Activated T-helper 17 cell treated with anti-CD3 and anti-CD28 coated beads, Interleukin-2, amount 50 U/mL, for 72 hours (primary cell): ENCODE measurements at regions not wholly inside any gene's neighbourhood (a gene's known extent, or its start where the extent isn't known, plus 50 kb on each side); places are given as distances from the start of the nearest gene placed in this dataset.
"Not testable (repeated sequence)": the region's sequence is repeated elsewhere in the genome, so short reads cannot be mapped to it uniquely, and the experiment has no call there.

ENCODE experiments used
- ATAC-seq: fragments of 150-1000 bp; cut with Tn5 transposase; replicated peaks from 2 replicates; pipeline ENCODE4 v1.10.0; 2021; ENCODE audit warnings: mild to moderate bottlenecking, moderate library complexity
- H3K27ac Mint-ChIP-seq: one replicate; pipeline ENCODE4 v1.8.0; 2022; ENCODE audit warnings: mixed read lengths
- H3K27me3 Mint-ChIP-seq: one replicate; pipeline ENCODE4 v1.8.0; 2022; ENCODE audit warnings: mixed read lengths
- H3K36me3 Mint-ChIP-seq: one replicate; pipeline ENCODE4 v1.8.0; 2022; ENCODE audit warnings: low read depth, mild to moderate bottlenecking, mixed read lengths
- H3K4me1 Mint-ChIP-seq: one replicate; pipeline ENCODE4 v1.8.0; 2022; ENCODE audit warnings: mixed read lengths
- H3K4me3 Mint-ChIP-seq: one replicate; pipeline ENCODE4 v1.8.0; 2022; ENCODE audit warnings: mild to moderate bottlenecking, mixed read lengths
- H3K9me3 Mint-ChIP-seq: one replicate; pipeline ENCODE4 v1.8.0; 2022; ENCODE audit warnings: mixed read lengths

DNA sequence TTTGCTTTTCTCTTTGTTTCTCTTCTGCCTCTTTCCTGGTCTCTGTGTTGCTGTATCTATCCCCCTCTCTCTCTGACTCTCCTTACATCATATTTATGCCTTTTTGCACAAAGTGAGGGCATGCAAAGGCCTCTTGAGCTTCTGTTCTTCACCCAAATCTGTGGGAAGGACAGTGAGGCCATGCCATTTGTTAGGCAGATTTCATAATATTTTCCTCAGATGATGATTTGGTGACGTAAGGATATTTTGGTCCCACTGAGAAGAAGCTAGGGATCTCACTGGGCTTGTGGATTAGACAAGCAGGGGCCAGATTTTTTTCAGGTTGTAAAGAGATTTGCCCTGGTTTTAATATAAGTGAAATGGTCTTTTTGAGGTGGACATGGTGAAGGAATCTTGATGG is 249.4 kb upstream of the USP24 start:
- H3K4me3 Mint-ChIP-seq, result no peak overlapping the region
- no peak overlapping the region for H3K27ac Mint-ChIP-seq
- H3K9me3 Mint-ChIP-seq, result no peaks in the 10 kb centered on the region
- H3K27me3 Mint-ChIP-seq, result no peaks in the 10 kb centered on the region
- no peaks in the 10 kb centered on the region for H3K4me1 Mint-ChIP-seq
- H3K36me3 Mint-ChIP-seq, result no peaks in the 10 kb centered on the region
- ATAC-seq, result no peak

DNA sequence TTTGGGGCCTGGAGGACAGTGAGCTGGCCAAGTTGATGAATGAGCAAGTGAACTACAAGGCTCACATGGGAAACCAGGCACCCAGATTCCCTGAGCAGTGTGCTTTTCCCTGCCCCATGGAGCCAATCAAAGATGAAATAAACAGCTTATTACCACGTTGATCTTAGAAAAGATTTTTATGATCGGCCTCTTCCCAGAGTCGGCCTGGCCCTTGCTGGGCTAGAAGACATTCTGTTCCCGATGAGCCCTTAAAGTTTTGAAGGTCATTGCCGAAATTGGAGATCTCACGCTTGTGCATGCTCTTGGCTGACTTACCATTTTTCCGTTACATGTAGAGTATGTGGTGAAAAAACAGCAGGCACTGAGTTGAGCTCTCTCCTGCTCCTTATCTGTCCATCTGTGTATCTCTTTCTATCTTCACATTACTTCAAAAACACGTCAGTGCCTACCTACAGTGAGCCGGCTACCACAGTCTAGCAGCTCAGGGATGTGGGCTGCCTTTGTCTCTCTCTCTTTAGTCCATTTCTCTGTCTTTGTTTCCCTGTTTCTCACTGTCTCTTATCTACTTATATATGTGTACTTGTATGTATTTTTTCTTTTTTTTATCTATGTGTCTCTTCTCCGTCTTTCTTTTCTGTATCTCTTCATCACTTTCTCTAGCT is 248.8 kb upstream of the USP24 start:
- Mint-ChIP-seq H3K36me3 (no peaks in the 10 kb centered on the region), H3K9me3 (no peaks in the 10 kb centered on the region), H3K4me1 (no peaks in the 10 kb centered on the region), H3K27me3 (no peaks in the 10 kb centered on the region), H3K27ac (no peak overlapping the region), H3K4me3 (no peak overlapping the region)
- peak; percentile 49 for ATAC-seq

DNA sequence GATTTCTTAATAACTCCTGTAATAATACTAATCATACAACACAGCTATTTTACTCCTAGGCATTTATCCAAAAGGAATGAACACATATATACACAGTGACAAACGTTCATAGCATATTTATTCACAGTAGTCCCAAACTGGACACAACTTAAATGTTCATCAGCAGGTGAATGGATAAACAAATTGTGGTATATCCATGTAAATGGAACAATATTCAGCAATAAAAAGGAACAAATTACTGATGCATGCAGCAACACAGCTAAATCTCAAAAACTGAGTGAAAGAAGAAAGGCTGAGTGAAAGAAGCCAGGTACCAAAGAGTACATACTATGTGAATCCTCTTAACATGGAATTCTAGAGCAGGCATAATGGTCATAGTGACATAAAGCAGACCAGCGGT is 242.7 kb upstream of the USP24 start:
- Mint-ChIP-seq H3K4me1 (no peaks in the 10 kb centered on the region), H3K9me3 (peaks cover 10% of the 10 kb centered on the region), H3K36me3 (no peaks in the 10 kb centered on the region), H3K27me3 (peaks cover 7% of the 10 kb centered on the region), H3K4me3 (no peak overlapping the region), H3K27ac (no peak overlapping the region)
- ATAC-seq, result no peak

DNA sequence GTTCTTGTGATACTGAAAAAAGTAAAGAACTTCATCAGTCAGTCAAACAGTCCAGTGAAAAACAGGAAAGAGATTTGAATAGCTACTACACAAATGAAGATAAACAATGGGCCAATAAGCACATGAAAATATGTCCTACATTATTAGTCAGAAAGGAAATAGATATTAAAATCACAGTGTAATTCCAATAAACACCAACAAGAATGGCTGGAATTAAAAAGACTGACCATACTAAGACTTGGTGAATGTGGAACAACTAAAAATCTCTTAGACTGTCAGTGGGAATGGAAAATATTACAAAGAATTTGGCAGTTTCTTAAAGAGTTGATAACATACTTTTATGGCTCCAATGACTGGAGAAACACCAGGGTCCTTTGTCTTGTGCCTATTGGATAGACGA is 241.8 kb upstream of the USP24 start:
- Mint-ChIP-seq H3K4me1 (no peaks in the 10 kb centered on the region), H3K27ac (no peak overlapping the region), H3K4me3 (no peak overlapping the region), H3K36me3 (no peaks in the 10 kb centered on the region), H3K9me3 (peaks cover 10% of the 10 kb centered on the region), H3K27me3 (peaks cover 11% of the 10 kb centered on the region)
- ATAC-seq, result no peak

DNA sequence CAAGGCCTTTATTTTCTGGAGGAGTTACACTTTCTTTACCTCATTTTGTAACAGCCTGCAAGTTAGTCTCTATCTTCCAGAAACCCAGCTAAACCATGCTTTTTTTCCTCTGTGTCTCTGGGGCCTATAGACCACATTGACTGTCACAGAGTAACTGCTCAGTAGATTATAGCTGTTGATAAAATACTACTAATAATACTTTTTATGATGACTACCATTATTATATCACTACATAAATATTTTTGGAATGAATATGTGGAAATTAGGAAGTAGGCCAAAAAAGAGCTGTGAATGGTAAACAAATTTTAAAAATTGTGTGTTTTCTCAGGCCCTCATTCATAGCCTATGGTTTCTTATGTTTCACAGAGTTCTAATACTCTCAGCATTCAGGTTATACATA is 233.1 kb upstream of the USP24 start:
- Mint-ChIP-seq H3K9me3 (no peaks in the 10 kb centered on the region), H3K27me3 (peaks cover 32% of the 10 kb centered on the region), H3K27ac (no peak overlapping the region), H3K4me3 (no peak overlapping the region), H3K36me3 (no peaks in the 10 kb centered on the region), H3K4me1 (peaks cover 14% of the 10 kb centered on the region)
- ATAC-seq, result no peak

DNA sequence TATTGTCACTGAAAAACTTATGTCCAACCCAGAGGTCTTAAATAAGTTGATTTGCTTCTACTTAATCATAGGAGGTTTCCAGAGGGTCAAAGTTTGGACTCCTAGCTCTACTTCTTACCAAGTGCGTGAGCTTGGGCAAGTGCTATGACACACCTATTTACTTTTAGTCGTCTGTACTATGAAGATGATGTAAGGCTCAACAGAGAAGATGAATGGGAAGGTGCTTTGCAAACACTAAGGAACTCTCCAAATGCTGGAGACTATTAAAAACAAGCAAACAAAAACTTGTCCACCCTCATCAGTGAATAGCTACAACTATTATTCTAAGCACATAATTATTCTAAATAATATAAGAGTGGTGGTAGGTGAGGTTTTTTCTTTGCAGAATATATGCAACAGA is 232.3 kb upstream of the USP24 start:
- peaks cover 14% of the 10 kb centered on the region for H3K4me1 Mint-ChIP-seq
- no peak overlapping the region for H3K4me3 Mint-ChIP-seq
- H3K27ac Mint-ChIP-seq, result no peak overlapping the region
- no peaks in the 10 kb centered on the region for H3K9me3 Mint-ChIP-seq
- no peak for ATAC-seq
- no peaks in the 10 kb centered on the region for H3K36me3 Mint-ChIP-seq
- peaks cover 36% of the 10 kb centered on the region for H3K27me3 Mint-ChIP-seq

DNA sequence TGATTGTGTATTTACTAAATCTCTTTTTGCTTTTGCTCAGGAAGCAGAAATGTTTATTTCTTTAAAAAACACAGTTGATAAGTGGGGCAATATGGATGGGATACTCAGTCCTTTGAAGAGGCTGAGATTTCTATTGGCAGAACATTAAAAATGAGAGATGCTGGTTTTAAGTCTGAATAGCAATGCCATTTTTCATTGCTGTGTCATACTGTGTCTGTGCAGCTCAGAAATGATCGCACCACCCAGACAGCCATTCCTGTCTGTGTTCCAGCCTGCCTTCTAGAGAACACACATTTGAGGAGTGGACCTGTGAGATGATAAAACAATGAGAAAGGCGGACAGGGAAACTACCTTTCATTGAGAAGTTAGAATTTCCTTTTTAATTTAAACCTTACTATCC is 231.2 kb upstream of the USP24 start:
- Mint-ChIP-seq H3K36me3 (no peaks in the 10 kb centered on the region), H3K4me1 (peaks cover 14% of the 10 kb centered on the region), H3K27ac (no peak overlapping the region), H3K27me3 (peaks cover 32% of the 10 kb centered on the region), H3K9me3 (no peaks in the 10 kb centered on the region), H3K4me3 (no peak overlapping the region)
- no peak for ATAC-seq

DNA sequence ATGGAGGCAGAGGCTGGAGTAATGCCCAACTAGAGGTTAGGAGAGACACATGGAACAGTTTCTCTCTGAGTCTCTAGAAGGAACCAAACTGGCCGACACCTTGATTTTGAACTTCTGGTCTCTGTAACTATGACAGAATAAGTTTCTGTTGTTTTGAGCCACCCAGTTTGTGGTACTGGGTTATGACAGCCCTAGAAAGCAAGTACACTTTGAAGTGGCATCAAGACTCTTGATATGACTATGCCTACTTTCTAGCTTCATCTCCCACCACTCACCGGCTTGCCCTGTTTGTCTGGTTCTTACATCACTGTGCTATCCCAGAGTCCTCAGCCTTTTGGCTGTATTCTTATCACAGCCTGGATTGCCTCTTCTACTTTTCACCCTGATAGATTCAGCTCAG is 230.3 kb upstream of the USP24 start:
- H3K9me3 Mint-ChIP-seq, result no peaks in the 10 kb centered on the region

DNA sequence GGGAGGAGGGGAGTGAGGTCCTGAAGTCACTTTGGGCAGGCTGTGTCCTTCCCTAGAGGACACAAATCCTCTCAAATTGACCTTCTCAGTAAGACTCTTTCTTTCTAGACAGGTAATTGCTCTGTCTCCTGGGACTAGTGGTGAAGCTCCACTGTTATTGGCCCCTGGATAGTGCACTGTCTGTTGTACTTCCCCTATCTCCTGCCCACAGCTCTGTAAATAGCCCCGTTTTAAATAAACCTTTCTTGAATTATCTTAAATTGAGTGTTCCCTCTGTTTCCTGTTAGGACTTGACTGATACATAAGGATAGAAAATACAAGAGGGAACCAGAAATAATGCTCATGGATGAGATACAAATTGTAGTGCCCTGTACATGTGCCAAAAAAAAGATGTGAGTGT is 229.5 kb upstream of the USP24 start:
- no peak for ATAC-seq
- Mint-ChIP-seq H3K4me1 (peaks cover 14% of the 10 kb centered on the region), H3K9me3 (peaks cover 3% of the 10 kb centered on the region)

More for the DNA sequence above, 230.3 kb upstream of the USP24 start:
- no peak overlapping the region for H3K27ac Mint-ChIP-seq
- peak; percentile 93 for ATAC-seq
- peaks cover 25% of the 10 kb centered on the region for H3K27me3 Mint-ChIP-seq
- no peaks in the 10 kb centered on the region for H3K36me3 Mint-ChIP-seq
- no peak overlapping the region for H3K4me3 Mint-ChIP-seq
- H3K4me1 Mint-ChIP-seq, result peaks cover 14% of the 10 kb centered on the region

DNA sequence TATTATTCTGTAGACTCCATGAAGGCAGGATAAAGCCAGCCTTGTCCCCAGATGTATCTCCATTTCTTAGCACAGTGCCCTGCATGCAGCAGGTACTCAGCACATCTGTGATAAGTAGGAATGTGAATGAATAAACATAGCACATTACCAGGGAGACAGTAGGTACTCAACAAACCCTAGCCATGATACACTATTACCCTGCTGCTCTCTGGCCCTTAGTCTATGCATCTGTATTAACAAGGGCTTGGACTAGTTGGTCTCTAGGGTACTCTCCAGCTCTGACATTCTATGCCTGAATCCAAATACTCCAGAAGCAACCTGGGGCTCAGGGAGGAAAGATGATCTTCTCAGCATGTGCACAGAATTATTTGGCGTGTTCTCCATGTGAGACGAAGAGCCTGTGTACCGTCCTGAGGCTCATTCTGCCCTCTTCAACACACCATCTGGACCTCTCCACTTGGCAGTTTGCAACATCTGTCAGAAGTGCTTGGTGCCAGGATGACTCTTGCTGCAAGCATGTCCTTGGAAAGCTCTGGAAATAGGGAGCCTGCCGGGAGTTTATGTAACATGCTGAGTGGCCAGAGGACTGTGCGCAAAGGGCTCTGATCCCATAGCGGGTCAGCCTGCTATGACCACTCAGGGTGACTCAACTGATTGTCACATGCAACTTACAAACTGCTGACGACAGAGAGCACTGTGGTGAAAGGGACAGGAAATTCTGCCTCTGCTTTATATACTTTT is 228.2 kb upstream of the USP24 start:
- no peaks in the 10 kb centered on the region for H3K36me3 Mint-ChIP-seq
- no peak overlapping the region for H3K27ac Mint-ChIP-seq
- peaks cover 14% of the 10 kb centered on the region for H3K4me1 Mint-ChIP-seq
- no peak for ATAC-seq
- no peak overlapping the region for H3K4me3 Mint-ChIP-seq
- H3K27me3 Mint-ChIP-seq, result peaks cover 19% of the 10 kb centered on the region
- H3K9me3 Mint-ChIP-seq, result peaks cover 3% of the 10 kb centered on the region

More for the DNA sequence above, 229.5 kb upstream of the USP24 start:
- H3K27ac Mint-ChIP-seq, result no peak overlapping the region
- peaks cover 21% of the 10 kb centered on the region for H3K27me3 Mint-ChIP-seq
- no peaks in the 10 kb centered on the region for H3K36me3 Mint-ChIP-seq
- H3K4me3 Mint-ChIP-seq, result no peak overlapping the region

DNA sequence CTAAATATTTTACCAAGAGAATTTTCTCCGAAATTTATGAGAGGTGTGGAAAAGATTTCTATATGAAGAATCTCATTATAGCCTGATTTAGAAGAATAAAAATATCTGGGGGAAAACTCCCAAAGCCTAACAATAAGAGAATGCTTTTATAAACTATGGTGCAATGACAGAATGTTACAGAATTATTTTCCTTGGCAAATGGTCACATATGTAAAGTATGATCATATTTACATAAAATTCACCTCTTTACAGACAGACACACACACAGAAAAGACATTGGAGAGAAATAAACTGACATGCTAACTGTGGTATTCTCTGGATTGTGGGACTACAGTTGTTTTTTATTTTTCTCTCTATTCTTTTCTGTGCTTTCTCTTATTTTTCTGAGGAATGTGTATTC is 226.3 kb upstream of the USP24 start:
- peaks cover 18% of the 10 kb centered on the region for H3K27me3 Mint-ChIP-seq
- no peak overlapping the region for H3K27ac Mint-ChIP-seq
- ATAC-seq, result no peak

DNA sequence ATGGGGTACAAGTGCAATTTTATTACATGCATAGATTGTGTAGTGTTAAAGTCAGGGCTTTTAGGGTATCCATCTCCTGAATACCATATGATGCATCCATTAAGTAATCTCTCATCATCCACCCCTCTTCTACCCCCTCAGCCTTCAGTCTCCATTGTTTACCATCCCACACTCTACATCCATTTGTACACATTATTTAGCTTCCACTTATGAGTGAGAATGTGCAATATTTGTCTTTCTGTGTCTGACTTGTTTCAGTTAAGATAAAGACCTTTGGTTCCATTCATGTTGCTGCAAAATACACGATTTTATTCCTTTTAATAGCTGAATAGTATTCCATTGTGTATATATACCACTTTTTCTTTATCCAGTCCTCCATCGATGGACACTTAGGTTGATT is 222.5 kb upstream of the USP24 start:
- Mint-ChIP-seq H3K27ac (no peak overlapping the region), H3K4me3 (no peak overlapping the region), H3K9me3 (peaks cover 3% of the 10 kb centered on the region), H3K4me1 (no peaks in the 10 kb centered on the region), H3K27me3 (peaks cover 5% of the 10 kb centered on the region), H3K36me3 (no peaks in the 10 kb centered on the region)
- no peak for ATAC-seq

More for the DNA sequence above, 226.3 kb upstream of the USP24 start:
- H3K4me3 Mint-ChIP-seq, result no peak overlapping the region
- H3K9me3 Mint-ChIP-seq, result peaks cover 3% of the 10 kb centered on the region
- H3K36me3 Mint-ChIP-seq, result no peaks in the 10 kb centered on the region
- H3K4me1 Mint-ChIP-seq, result peaks cover 14% of the 10 kb centered on the region

DNA sequence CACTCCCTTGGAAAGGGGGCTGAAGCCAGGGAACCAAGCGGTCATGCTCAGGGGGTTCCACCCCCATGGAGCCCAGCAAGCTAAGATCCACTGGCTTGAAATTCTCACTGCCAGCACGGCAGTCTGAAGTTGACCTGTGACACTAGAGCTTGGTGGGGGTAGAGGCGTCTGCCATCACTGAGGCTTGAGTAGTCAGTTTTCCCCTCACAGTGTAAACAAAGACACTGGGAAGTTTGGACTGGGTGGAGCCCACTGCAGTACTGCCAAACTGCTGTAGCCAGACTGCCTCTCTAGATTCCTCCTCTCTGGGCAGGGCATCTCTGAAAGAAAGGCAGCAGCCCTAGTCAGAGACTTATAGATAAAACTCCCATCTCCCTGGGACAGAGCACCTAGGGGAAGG is 215.6 kb upstream of the USP24 start:
- not testable (repeated sequence) for H3K4me3 Mint-ChIP-seq, H3K9me3 Mint-ChIP-seq, H3K27ac Mint-ChIP-seq, ATAC-seq, H3K36me3 Mint-ChIP-seq, H3K4me1 Mint-ChIP-seq
- peaks cover 30% of the 10 kb centered on the region for H3K27me3 Mint-ChIP-seq

DNA sequence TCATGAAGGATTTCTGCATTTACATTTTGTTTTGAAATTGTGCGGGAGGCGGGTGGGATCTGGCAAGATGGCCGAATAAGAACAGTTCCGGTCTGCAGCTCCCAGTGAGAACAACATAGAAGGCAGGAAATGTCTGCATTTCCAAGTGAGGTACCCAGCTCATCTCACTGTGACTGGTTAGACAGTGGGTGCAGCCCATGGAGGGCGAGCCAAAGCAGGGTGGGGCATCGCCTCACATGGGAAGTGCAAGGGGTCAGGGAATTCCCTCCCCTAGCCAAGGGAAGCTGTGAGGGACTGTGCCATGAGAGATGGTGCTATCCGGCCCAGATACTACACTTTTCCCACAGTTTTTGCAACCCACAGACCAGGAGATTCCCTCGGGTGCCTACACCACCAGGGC is 215.0 kb upstream of the USP24 start:
- ATAC-seq, H3K9me3 Mint-ChIP-seq, H3K36me3 Mint-ChIP-seq, H3K4me3 Mint-ChIP-seq, H3K4me1 Mint-ChIP-seq, H3K27ac Mint-ChIP-seq: not testable (repeated sequence)
- peaks cover 30% of the 10 kb centered on the region for H3K27me3 Mint-ChIP-seq
